ENCODE measurements at regions not wholly inside any gene's neighbourhood (a gene's known extent, or its start where the extent isn't known, plus 50 kb on each side); places are given as distances from the start of the nearest gene placed in this dataset.

GRCh38 chr11:100574894-100575769, 112.0 kb upstream of the ARHGAP42 start:
- H3K36me3 Mint-ChIP-seq (ENCODE audit: low read depth): no peaks in the 10 kb centered on the region
- intact Hi-C loops (cut with micrococcal nuclease): no loop called here
- H3K4me3 Mint-ChIP-seq: no peak overlapping the region
- no peaks in the 10 kb centered on the region for H3K9me3 Mint-ChIP-seq
- no peaks in the 10 kb centered on the region for H3K27me3 Mint-ChIP-seq (ENCODE audit: insufficient read depth)
- H3K27ac Mint-ChIP-seq: no peak overlapping the region
- H3K4me1 Mint-ChIP-seq (ENCODE audit: low read depth): no peaks in the 10 kb centered on the region
- no peak for DNase-seq (ENCODE audit: low spot score)

- Mint-ChIP-seq H3K27ac (no peak overlapping the region), H3K4me3 (no peak overlapping the region), H3K27me3 (ENCODE audit: insufficient read depth) (no peaks in the 10 kb centered on the region), H3K9me3 (no peaks in the 10 kb centered on the region), H3K4me1 (ENCODE audit: low read depth) (no peaks in the 10 kb centered on the region), H3K36me3 (ENCODE audit: low read depth) (no peaks in the 10 kb centered on the region)
- DNase-seq (ENCODE audit: low spot score): no peak
- intact Hi-C loops (cut with micrococcal nuclease): loop anchor here (1.0 to 2.0 kb wide), 2 partner anchors 279 to 354 kb away; no protein-coding TSS in a partner anchor
Measured at GRCh38 chr11:100575860-100576717, 111.0 kb upstream of the ARHGAP42 start.

GRCh38 chr11:100576718-100577021, 110.4 kb upstream of the ARHGAP42 start:
- no peak overlapping the region for H3K27ac Mint-ChIP-seq
- no peak overlapping the region for H3K4me3 Mint-ChIP-seq
- no peaks in the 10 kb centered on the region for H3K27me3 Mint-ChIP-seq (ENCODE audit: insufficient read depth)
- H3K9me3 Mint-ChIP-seq: no peaks in the 10 kb centered on the region
- DNase-seq (ENCODE audit: low spot score): no peak
- H3K36me3 Mint-ChIP-seq (ENCODE audit: low read depth): no peaks in the 10 kb centered on the region
- intact Hi-C loops (cut with micrococcal nuclease): loop anchor here (1.0 to 2.0 kb wide), 2 partner anchors 278 to 354 kb away; no protein-coding TSS in a partner anchor
- H3K4me1 Mint-ChIP-seq (ENCODE audit: low read depth): no peaks in the 10 kb centered on the region

GRCh38 chr11:100578831-100579311, 108.2 kb upstream of the ARHGAP42 start:
- H3K4me1 Mint-ChIP-seq (ENCODE audit: low read depth): no peaks in the 10 kb centered on the region
- H3K36me3 Mint-ChIP-seq (ENCODE audit: low read depth): no peaks in the 10 kb centered on the region
- no peaks in the 10 kb centered on the region for H3K9me3 Mint-ChIP-seq
- DNase-seq (ENCODE audit: low spot score): no peak
- H3K27ac Mint-ChIP-seq: no peak overlapping the region
- H3K27me3 Mint-ChIP-seq (ENCODE audit: insufficient read depth): no peaks in the 10 kb centered on the region
- no peak overlapping the region for H3K4me3 Mint-ChIP-seq
- intact Hi-C loops (cut with micrococcal nuclease): no loop called here

- no peak for DNase-seq (ENCODE audit: low spot score)
- Mint-ChIP-seq H3K9me3 (no peaks in the 10 kb centered on the region), H3K36me3 (ENCODE audit: low read depth) (no peaks in the 10 kb centered on the region), H3K27me3 (ENCODE audit: insufficient read depth) (no peaks in the 10 kb centered on the region), H3K4me1 (ENCODE audit: low read depth) (no peaks in the 10 kb centered on the region), H3K4me3 (no peak overlapping the region), H3K27ac (no peak overlapping the region)
- intact Hi-C loops (cut with micrococcal nuclease): no loop called here
Measured at GRCh38 chr11:100581318-100581717, 105.8 kb upstream of the ARHGAP42 start.

GRCh38 chr11:100584201-100584985, 102.7 kb upstream of the ARHGAP42 start:
- Mint-ChIP-seq H3K4me3 (no peak overlapping the region), H3K27me3 (ENCODE audit: insufficient read depth) (no peaks in the 10 kb centered on the region), H3K36me3 (ENCODE audit: low read depth) (no peaks in the 10 kb centered on the region), H3K4me1 (ENCODE audit: low read depth) (no peaks in the 10 kb centered on the region), H3K27ac (no peak overlapping the region), H3K9me3 (no peaks in the 10 kb centered on the region)
- no peak for DNase-seq (ENCODE audit: low spot score)
- intact Hi-C loops (cut with micrococcal nuclease): no loop called here

GRCh38 chr11:100585728-100586127, 101.4 kb upstream of the ARHGAP42 start:
- H3K27me3 Mint-ChIP-seq (ENCODE audit: insufficient read depth): no peaks in the 10 kb centered on the region
- DNase-seq (ENCODE audit: low spot score): no peak
- H3K9me3 Mint-ChIP-seq: no peaks in the 10 kb centered on the region
- no peaks in the 10 kb centered on the region for H3K4me1 Mint-ChIP-seq (ENCODE audit: low read depth)
- intact Hi-C loops (cut with micrococcal nuclease): no loop called here
- H3K36me3 Mint-ChIP-seq (ENCODE audit: low read depth): no peaks in the 10 kb centered on the region
- H3K4me3 Mint-ChIP-seq: no peak overlapping the region
- no peak overlapping the region for H3K27ac Mint-ChIP-seq

- DNase-seq (ENCODE audit: low spot score): no peak
- intact Hi-C loops (cut with micrococcal nuclease): no loop called here
- no peaks in the 10 kb centered on the region for H3K9me3 Mint-ChIP-seq
- no peaks in the 10 kb centered on the region for H3K4me1 Mint-ChIP-seq (ENCODE audit: low read depth)
- no peaks in the 10 kb centered on the region for H3K36me3 Mint-ChIP-seq (ENCODE audit: low read depth)
- H3K4me3 Mint-ChIP-seq: no peak overlapping the region
- no peaks in the 10 kb centered on the region for H3K27me3 Mint-ChIP-seq (ENCODE audit: insufficient read depth)
- H3K27ac Mint-ChIP-seq: no peak overlapping the region
Measured at GRCh38 chr11:100586361-100587101, 100.6 kb upstream of the ARHGAP42 start.

- intact Hi-C loops (cut with micrococcal nuclease): no loop called here
- DNase-seq (ENCODE audit: low spot score): no peak
- Mint-ChIP-seq H3K27me3 (ENCODE audit: insufficient read depth) (no peaks in the 10 kb centered on the region), H3K4me1 (ENCODE audit: low read depth) (no peaks in the 10 kb centered on the region), H3K27ac (no peak overlapping the region), H3K36me3 (ENCODE audit: low read depth) (no peaks in the 10 kb centered on the region), H3K9me3 (no peaks in the 10 kb centered on the region), H3K4me3 (no peak overlapping the region)
Measured at GRCh38 chr11:100592619-100593260, 94.3 kb upstream of the ARHGAP42 start.

- no peak overlapping the region for H3K27ac Mint-ChIP-seq
- H3K9me3 Mint-ChIP-seq: no peaks in the 10 kb centered on the region
- H3K4me1 Mint-ChIP-seq (ENCODE audit: low read depth): no peaks in the 10 kb centered on the region
- no peaks in the 10 kb centered on the region for H3K36me3 Mint-ChIP-seq (ENCODE audit: low read depth)
- no peak for DNase-seq (ENCODE audit: low spot score)
- no peaks in the 10 kb centered on the region for H3K27me3 Mint-ChIP-seq (ENCODE audit: insufficient read depth)
- no peak overlapping the region for H3K4me3 Mint-ChIP-seq
- intact Hi-C loops (cut with micrococcal nuclease): no loop called here
Measured at GRCh38 chr11:100593291-100593690, 93.8 kb upstream of the ARHGAP42 start.

GRCh38 chr11:100594320-100594719, 92.8 kb upstream of the ARHGAP42 start:
- H3K9me3 Mint-ChIP-seq: no peaks in the 10 kb centered on the region
- H3K4me1 Mint-ChIP-seq (ENCODE audit: low read depth): no peaks in the 10 kb centered on the region

GRCh38 chr11:100600941-100601340, 86.1 kb upstream of the ARHGAP42 start:
- Mint-ChIP-seq H3K36me3 (ENCODE audit: low read depth) (no peaks in the 10 kb centered on the region), H3K27ac (no peak overlapping the region), H3K4me1 (ENCODE audit: low read depth) (no peaks in the 10 kb centered on the region), H3K4me3 (no peak overlapping the region), H3K9me3 (peaks cover 21% of the 10 kb centered on the region), H3K27me3 (ENCODE audit: insufficient read depth) (no peaks in the 10 kb centered on the region)
- no peak for DNase-seq (ENCODE audit: low spot score)
- intact Hi-C loops (cut with micrococcal nuclease): no loop called here

More at GRCh38 chr11:100594320-100594719, 92.8 kb upstream of the ARHGAP42 start:
- DNase-seq (ENCODE audit: low spot score): no peak
- intact Hi-C loops (cut with micrococcal nuclease): no loop called here
- Mint-ChIP-seq H3K36me3 (ENCODE audit: low read depth) (no peaks in the 10 kb centered on the region), H3K4me3 (no peak overlapping the region), H3K27ac (no peak overlapping the region), H3K27me3 (ENCODE audit: insufficient read depth) (no peaks in the 10 kb centered on the region)
